ENCODE measurements at regions not wholly inside any gene's neighbourhood (a gene's known extent, or its start where the extent isn't known, plus 50 kb on each side); places are given as distances from the start of the nearest gene placed in this dataset.

GRCh38 chr10:22834471-22834870 is 93.4 kb upstream of the ARMC3 start (continued):
- TF ChIP-seq ZC3H4 (CRISPR knock-in tag; IDR thresholded peaks at IDR 0.05; ENCODE audit: borderline replicate concordance) = no peak
- no peak for TF ChIP-seq MAFG (tag; conservative IDR thresholded peaks at IDR 0.05)
- TF ChIP-seq CSDE1 (IDR thresholded peaks at IDR 0.05) = no peak
- no peak for TF ChIP-seq HMG20A (CRISPR knock-in tag; conservative IDR thresholded peaks at IDR 0.05)
- TF ChIP-seq HDGF (IDR thresholded peaks at IDR 0.05) = no peak
- no peak for TF ChIP-seq HMG20B (CRISPR knock-in tag; IDR thresholded peaks at IDR 0.05)
- no peak for TF ChIP-seq ZNF589 (CRISPR knock-in tag; IDR thresholded peaks at IDR 0.05; ENCODE audit: low read depth)
- no peak for TF ChIP-seq NFRKB (IDR thresholded peaks at IDR 0.05; ENCODE audit: low read depth)
- TF ChIP-seq CREBBP (IDR thresholded peaks at IDR 0.05; ENCODE audit: low read depth, low read length) = no peak

- BruUV-seq (replicated peaks) = no TSS peak
- in situ Hi-C loops (cut with MboI) = no loop called here
- FAIRE-seq = no peak
Observed at GRCh38 chr10:22833781-22834180, 94.1 kb upstream of the ARMC3 start.

More at GRCh38 chr10:22833781-22834180, 94.1 kb upstream of the ARMC3 start:
- no peak overlapping the region for H3K4me2 ChIP-seq (ENCODE audit: insufficient read depth, low read length)
- H3K79me2 ChIP-seq (ENCODE audit: control insufficient read depth, insufficient read depth, low read length) = no peaks in the 10 kb centered on the region
- H3K9me1 ChIP-seq (ENCODE audit: control insufficient read depth, insufficient read depth, low read length) = no peaks in the 10 kb centered on the region
- no peaks in the 10 kb centered on the region for H3K4me1 ChIP-seq (replicated peaks in 1 of 2; ENCODE audit: control insufficient read depth in 2 of 2, insufficient read depth in 2 of 2, low read length in 2 of 2)
- no peaks in the 10 kb centered on the region for H4K20me1 ChIP-seq (replicated peaks; ENCODE audit: control insufficient read depth, insufficient read depth, low read length)
- no peak overlapping the region for H3K4me3 ChIP-seq
- no peaks in the 10 kb centered on the region for H3K9me3 ChIP-seq (replicated peaks; ENCODE audit: control insufficient read depth, insufficient read depth, low read depth, low read length)
- H3K9ac ChIP-seq (ENCODE audit: insufficient read depth in 1 of 2, low read depth in 2 of 2, low read length in 2 of 2) = no peak overlapping the region
- H3K36me3 ChIP-seq (ENCODE audit: control insufficient read depth, insufficient read depth, low read length) = no peaks in the 10 kb centered on the region
- H3K27ac ChIP-seq (ENCODE audit: extremely low read depth, low read depth, low read length) = no peak overlapping the region
- no peak for TF ChIP-seq ZNF277 (CRISPR knock-in tag; IDR thresholded peaks at IDR 0.05; ENCODE audit: borderline replicate concordance)
- no peak for TF ChIP-seq ZNF263 (CRISPR knock-in tag; IDR thresholded peaks at IDR 0.05; ENCODE audit: borderline replicate concordance)
- no peak for TF ChIP-seq SUPT5H (IDR thresholded peaks at IDR 0.05)
- DNase-seq (ENCODE audit: extremely low read depth in 1 of 4, low spot score in 3 of 4) (no peak), ATAC-seq (no peak)
- intact Hi-C loops (cut with micrococcal nuclease) = no loop called here
- H3K27me3 ChIP-seq (ENCODE audit: control insufficient read depth in 2 of 2, insufficient read depth in 2 of 2, low read length in 2 of 2) = no peaks in the 10 kb centered on the region
- H2AFZ ChIP-seq (ENCODE audit: low read depth, low read length) = peak overlapping the region; percentile 25; the same call in 1 of the 2 replicates
- CTCF ChIA-PET (ENCODE audit: low intra/inter-chr PET ratio) = no interaction called here
- POLR2A ChIA-PET = no interaction called here
- WGBS (ENCODE audit: insufficient coverage, low coverage, missing lambda C conversion rate) = 25% methylated on average over 1 of the region's 1 CpG
